NCI-H1417 treated with DMSO at 0.1 percent for 48 hours (cell line): ENCODE measurements at regions not wholly inside any gene's neighbourhood (a gene's known extent, or its start where the extent isn't known, plus 50 kb on each side); places are given as distances from the start of the nearest gene placed in this dataset.
A peak's percentile ranks its signal among the peaks of the same experiment; 100 is the strongest.
"Not testable (repeated sequence)": the region's sequence is repeated elsewhere in the genome, so short reads cannot be mapped to it uniquely, and the experiment has no call there.

Experiments
- DNase-seq: peaks from one replicate; lab custom pipeline; 2025; lab: John Stamatoyannopoulos, UW

DNA sequence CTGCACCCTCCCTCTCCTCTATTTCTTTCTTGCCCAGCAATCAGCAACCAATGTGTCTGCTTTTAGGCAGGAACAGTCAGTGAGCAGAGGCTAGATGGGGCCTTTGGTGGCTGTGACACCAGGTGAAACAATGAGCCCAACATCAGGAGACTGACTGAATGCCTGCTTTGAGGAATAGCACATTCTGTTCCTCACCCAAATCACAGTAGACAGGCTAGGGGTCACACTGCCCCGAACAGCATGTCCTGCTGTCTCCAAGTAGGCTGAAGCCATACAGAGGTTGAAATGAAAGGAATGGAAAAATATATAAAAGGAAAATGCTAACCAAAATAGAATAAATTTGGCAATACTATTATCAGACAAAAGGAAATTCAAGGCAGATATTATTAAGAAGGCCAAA, 122.5 kb upstream of the GDNF start:
- no peak for DNase-seq

DNA sequence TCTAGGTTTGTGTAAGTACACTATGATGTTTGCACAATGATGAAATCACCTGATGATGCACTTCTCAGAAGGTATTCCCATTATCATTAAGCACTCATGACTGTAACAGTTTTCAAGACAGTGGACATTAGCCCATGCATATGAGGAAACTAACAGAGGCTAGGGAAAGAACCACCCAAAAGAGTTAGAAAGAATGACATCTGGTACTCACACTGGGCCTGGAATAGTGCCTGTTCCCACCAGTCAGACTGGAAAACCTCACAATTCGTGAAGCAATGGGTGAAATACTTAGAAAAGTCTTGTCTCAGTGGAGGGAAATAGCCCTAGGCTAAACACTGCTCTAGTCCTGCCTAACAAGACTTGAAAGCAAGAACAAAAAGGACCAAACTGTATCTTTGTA, 117.4 kb upstream of the GDNF start:
- DNase-seq, result no peak

DNA sequence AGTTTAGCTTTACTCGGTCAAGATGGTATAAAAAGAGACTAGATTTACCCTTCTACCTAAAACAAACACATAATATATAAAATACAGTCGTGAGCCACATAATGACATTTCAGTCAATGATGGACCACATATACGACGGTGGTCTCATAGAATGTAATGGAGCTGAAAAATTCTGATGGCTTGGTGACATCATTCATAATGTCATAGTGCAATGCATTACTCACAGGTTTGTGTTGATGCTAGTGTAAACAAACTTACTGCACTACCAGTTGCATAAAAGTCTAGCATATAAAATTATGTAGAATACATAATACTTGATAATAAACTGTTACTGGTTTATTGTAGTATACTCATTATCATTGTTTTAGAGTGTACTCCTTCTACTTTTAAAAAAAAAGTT, 115.9 kb upstream of the GDNF start:
- no peak for DNase-seq

DNA sequence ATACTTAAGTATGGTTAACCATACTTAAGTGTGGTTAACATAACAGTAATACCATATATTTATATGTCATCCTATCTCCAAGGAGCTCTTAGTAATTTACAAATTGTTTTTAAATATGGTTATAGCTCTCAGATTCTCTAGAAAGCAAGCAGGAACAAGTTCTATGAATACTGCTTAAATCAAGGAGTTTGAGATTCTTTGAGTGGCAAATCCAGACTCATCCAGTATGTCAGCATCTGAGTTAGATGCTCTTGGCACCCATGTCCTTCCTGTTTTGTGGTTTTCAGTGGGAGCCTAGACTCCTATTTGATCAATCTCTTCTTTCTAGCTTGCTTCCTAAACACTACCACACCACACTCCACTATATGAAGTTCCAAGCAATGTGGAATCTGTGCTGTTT, 114.7 kb upstream of the GDNF start:
- DNase-seq, result no peak

DNA sequence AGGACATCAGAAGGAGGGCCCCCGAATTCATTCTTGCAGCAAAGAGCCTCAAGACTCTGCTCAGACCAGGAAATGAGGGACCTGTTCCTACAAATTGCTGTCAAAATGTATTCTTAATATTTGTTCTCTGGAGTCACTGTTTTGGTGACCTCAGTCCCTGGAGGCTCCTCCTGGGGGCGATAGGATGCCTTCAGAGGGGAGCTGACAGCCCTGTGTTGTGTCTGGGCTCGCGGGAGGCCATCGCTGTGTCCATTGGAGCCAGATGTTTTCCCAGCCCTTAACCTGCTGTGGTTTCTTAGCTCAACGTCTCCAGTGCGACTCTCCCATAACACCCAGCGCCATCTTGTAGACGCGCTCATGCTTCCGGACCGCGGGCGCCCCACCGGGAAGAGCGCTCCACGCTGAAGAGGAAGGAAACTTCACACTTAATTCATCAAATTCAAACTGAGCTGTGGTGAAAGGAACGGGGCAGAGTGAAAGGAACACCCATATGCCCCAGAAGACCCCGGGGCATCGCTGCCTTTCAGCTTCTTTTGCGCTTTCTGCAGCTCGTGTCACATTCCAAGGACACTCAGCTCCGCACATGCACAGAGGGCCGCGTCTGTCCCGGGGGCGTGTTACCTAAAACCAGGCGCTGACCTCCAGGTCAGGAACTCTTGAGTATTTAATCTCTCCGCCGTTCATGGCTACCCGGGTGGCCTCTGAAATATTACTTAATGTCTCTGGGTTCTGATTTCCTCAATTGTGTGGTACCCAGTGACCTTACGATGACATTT, 112.3 kb upstream of the GDNF start:
- DNase-seq, result no peak

DNA sequence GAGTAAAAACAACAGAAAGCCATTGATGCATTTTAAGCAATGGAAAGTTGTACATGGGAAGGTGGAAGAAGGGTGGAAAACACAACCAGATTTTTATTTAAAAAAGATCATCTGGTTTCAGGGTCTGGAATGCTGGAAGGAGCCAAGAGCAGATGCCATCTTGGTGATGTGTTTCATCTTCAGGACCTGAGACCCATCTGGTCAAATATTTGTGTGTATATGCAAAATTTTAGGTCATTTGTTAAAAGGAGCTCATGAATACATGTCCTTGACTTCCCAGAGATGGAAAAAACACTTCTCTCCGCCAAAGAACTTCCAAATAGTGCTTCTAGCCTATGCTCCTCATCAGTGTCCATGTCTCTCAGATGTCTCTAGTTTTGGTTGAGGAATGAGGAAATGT, 110.6 kb upstream of the GDNF start:
- no peak for DNase-seq

DNA sequence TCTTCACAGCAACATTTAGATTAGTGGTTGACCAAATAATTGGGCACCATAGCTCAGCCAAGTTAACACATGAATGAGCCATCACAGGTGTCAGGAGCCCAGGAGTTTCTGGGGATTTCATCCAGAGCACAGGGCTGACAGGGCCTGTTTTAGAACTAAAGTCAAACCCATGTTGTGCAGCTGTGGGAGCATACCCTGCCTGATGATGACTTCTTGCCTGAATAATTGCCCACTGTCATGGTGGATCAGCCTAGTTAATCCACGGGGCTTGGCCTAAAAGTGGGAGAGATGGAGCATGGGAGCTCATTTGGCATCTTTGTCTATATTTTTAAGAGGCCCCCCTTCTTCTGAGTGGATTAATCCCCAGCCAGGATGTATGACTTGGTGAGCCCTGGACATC, 105.6 kb upstream of the GDNF start:
- DNase-seq, result no peak

DNA sequence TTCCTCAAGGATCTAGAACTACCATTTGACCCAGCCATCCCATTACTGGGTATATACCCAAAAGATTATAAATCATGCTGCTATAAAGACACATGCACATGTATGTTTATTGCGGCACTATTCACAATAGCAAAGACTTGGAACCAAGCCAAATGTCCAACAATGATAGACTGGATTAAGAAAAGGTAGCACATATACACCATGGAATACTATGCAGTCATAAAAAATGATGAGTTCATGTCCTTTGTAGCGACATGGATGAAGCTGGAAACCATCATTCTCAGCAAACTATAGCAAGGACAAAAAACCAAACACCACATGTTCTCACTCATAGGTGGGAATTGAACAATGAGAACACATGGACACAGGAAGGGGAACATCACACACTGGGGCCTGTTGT, 103.3 kb upstream of the GDNF start:
- DNase-seq, result not testable (repeated sequence)

DNA sequence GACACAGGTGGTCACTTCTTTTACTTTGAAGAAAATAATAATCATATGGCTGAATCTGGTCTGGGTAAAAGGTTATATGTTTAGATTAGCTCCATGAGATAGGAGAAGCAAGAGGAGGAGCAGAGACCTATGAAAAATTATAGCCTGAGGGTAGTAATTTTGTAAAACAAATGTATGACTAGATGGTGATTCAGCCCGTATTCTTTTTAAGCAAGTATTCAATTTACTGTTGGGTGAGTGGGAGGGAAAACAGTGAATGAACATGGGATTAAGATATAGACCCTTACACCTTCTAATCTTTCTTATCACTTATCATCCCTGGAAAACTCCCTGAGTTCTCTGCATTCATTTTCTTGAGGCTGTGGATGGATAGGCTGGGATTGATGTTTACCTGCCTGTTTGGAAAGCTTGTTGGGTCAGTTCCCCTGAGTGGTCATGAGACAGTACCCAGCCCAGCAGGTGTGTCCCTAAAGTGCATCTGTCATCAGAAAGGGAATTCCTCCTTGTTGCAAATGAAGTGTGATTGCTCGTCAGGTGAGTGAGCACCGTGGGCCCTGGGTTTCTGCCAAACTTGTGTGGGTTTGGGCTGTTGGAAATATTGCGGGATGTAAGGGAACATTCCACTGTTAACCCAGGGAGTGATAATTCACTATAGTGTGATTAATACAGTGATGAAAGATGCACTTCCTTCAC, 101.2 kb upstream of the GDNF start:
- DNase-seq, result peak; percentile 5

DNA sequence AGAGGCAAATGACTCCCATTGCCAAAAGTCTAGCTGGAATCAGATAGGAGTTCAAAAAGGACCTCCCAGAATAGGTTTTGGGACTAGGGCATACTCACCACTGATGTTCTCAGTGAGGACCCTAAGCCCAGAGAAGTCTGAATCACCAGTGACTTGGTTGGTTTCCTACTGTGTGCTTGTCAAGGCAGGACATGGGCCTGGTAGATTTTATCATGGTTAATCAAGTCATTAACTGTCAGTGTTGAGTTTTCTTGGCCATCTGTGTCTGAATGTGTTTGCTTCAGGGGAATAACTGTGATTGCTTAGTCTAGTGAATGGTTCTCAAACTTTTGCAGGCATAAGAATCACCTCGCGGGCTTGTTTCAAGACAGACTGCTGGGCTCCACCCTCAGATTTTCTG, 99.0 kb upstream of the GDNF start:
- DNase-seq, result no peak

DNA sequence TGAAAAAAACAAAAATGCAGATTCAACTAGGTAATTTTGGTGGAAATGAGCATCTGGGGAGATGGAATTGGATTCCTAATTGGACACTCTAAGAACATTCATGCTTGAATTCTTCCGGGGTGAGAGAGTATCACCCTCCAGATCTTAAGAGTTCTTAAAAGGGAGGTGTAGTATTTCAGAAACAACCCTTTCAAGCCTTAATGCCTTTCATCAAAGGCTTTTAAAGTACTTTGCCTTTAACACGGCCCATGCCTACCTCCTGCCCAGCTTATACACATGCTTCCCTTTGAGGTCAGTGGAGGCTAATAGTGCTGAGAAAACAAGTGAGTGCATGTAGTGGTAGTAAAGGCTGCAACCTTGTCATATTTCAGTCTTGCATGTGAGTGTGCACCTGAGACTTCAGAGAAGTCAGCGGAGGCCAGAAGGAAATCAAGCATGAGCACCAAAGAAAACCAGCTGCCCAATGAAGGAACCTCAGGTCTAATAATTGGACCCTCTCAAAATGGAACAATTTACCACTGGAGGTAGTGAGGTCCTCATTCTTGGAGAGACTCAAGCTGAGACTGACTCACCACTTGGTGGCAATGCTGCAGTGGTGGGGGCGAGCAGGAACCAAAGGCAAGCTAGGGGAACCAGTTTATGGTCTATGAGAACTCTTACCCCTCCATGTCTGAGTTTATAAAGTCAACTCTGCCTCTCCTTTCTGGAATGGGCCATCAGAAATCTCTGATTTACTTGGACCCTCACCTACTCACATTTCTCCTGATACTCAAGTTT, 98.4 kb upstream of the GDNF start:
- DNase-seq, result no peak

DNA sequence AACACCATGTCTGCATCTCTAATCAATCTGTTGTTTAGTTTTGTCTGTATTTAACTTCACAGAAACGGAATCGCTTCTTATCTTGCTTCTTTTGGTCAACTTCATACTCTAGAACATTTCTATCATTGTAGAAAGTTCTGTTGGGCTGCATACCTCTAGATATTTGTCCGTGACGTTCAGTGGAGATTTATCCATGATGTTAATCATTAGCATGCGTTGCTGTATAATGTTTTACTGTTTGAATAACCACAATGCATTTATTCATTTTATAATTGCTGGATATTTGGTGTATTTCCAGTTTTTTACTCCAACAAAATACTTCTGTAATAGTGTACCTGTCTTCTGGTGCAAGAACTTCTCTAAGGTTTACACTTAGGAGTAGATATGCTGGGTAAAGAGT, 96.2 kb upstream of the GDNF start:
- no peak for DNase-seq

DNA sequence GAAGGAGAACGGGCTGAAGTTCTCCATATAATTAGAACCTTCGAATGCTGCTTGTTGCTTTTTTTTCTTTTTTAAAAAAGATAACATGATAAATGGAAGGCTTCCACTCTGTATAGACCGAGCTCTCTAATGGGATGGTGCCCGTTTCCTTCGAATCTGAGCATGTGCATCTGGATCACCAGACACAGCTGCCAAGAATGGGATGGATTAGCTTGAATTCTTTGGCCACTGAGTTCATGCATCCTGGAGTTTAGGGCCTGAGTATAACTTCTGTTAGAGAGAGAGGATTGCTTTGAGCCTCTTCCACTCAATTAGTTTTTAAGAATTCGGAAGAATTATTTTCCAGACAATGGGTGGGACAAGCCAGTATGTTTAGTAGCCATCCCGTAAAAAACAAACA, 93.7 kb upstream of the GDNF start:
- DNase-seq, result no peak

DNA sequence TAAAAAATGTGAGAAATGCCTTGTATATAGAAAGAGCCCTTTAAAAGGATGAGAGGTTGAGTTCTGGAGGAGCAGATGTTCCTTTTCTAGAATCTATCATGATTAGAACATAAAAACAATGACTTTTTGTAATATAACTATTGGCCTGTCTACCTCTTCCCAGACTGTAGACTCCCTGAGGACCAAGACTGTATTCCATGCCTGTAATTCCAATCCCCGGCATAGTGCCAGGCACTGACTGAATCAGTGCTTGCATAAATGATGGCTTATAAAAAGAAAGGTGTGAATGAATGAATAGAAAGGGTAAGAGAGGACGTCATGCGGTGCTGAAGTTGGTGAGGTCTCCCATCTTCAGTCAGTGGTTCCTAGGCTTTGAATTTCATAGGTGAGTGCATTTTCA, 92.6 kb upstream of the GDNF start:
- no peak for DNase-seq

DNA sequence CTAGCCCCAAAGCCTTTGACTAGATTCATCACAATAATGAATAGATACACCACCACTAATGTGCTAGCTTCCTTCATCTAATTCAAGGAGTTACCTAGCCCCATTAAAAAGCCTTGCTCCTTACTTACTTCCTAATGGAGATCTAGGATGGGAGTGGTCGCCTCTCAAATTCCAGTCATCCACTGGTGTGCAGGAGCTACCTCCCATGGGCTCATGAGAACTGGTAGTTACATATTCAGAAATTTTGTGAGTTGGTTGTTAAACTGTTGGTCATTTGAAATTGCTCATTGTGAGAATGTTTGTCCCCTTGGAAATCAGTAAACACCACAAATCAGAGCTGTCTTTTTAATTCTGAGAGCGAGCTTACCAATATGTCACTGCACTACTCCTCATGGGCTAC, 91.7 kb upstream of the GDNF start:
- no peak for DNase-seq

DNA sequence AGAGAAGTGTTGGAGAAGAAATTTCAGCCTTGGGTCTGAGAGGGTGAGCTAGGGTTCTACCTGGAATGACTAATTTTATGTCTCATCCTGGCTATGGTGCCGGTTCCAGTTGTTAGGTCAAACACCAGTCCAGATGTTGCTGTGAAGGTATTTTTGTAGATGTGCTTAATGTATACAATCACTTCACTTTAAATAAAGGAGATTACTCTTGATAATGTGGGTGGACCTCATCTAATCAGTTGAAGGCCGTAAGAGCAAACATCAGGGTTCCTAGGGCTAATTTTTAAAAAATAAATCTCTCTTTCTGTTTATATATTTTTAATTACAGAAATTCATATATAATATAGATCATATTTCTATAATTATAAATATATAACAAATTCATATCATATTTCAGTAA, 90.5 kb upstream of the GDNF start:
- no peak for DNase-seq

DNA sequence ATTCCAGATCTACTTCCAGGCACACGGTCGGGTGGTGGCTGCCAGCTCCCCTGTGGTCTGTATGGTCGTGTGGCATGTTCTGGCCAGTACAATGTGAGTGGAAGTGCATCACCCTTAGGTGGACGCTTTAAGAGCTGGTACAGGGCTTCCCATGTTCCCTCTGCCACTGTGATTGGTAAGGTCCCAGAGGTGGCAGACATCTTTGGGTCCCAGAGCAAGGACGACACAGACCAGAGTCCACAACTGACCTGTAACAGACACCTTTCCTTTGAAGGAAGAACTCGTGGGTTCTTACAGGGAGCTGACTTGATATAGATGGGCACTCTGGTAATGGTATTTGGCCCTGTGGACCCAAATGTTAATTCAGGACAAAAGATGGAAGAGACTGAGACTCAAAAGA, 90.0 kb upstream of the GDNF start:
- no peak for DNase-seq

DNA sequence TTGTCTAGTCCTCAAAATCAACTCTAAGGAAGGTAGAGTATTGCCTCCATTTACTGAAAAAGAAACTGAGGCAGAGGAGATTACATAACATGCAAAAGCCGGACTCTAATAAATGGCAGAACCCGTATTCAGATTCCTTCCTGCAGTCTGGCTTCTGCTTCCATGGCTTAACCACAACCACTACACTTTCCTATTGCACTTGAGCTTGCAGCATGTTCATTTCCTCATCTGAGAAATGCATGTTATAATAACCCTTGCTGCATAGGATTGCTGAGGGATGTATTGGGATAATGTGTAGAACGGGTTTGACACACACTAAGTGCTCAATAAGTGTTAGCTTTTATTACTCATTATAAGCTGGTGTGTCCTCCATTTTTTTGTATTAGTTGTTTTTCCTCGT, 87.9 kb upstream of the GDNF start:
- not testable (repeated sequence) for DNase-seq

DNA sequence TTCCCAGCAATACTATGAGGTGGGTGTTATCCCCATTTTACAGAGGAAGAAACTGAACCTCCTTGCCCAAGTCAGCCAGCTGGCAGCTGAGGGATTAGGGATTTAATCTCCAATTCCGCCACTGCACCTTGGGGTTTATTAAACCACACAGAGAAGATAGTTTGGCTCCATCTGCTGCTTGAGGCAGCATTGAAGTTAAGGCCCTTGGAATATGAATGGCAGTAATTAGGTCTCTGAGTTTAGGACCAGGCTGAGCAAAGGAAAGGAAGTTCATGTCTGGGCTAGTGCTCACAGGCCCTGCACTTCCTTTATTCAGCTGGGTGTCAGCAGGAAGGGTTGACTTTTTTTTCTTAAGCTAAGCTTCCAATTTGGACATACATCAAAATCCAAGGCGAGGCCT, 86.9 kb upstream of the GDNF start:
- DNase-seq, result no peak

DNA sequence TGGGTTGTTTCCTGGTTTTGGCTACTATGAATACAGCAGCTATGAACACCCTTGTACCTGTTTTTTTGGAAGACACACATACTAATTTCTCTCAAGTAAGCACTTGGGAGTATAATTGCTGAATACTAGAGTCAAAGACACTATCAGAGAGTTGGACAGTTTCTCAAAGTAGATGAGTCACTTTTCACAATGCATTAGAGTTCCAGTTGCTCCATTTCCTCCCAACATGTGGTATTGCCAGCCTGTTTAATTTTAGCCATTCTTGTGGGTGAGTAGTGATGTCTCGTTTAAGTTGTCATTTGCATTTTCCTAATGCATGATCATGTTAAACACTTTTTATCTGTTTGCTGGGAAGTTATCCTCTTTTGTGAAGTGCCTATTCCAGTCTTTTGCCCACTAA, 81.6 kb upstream of the GDNF start:
- DNase-seq, result no peak

DNA sequence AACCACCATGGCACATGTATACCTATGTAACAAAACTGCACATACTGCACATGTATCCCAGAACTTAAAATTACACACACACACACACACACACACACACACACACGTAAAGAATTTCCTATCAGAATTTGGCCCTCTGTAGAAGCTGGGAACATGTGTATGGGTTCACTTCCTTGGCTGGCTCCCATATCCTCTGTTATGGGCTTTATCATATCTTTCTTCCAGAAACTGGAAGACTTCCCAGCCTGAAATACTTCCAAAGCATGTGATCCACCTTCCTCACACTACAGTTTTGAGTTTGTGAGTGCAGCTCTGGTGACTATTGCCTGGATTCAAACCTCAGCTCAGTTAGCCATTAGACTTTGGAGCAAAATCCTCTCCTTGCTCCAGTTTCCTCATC, 78.6 kb upstream of the GDNF start:
- DNase-seq, result no peak

DNA sequence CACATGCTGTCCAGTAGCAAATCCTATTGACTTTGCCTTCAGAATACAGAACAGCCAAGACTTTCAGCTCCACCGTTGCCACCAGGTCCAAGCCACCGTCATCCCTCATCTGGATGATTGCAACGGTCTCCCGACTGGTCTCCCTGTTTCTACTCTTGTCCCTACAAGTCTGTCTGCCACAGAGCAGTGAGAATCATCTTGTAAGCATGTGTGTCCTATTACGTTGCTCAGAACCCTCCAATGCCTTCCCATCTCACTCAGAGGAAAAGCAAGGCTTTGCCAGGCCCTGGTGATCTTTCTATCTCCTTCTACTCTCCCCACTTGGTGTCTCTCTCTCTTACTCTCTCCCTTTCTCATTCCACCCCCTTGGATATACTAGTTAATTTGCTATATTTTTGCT, 76.7 kb upstream of the GDNF start:
- DNase-seq, result no peak

DNA sequence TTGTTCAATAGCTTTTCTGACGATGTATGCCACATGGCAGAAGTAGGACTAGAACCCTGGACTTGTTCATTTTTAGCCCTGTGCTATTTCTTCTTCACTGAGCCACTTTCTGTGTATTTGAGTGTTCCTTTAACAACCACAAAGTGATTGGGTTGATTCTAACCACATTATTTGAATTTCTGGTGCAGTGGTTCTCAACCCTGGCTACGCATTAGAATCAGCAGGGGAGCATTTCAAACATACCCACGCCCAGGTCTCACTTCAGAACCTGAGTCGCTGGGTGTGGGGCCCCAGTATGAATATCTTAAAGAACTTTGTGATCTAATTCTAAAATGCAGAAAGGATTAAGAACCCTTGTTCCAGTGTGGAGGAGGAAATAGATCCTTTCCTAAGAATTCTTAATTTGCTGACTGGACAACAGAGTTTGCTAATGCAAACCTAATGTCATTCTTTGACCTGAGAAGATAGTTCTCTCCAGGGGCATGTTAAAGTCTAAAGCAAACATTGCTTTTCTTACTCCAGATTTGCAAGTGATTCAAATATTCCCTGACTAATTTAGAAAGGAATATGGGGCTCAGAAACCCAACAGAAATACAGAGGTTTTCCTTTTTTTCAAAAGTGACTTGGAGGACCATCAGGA, 75.4 kb upstream of the GDNF start:
- DNase-seq, result no peak
